ENCODE measurements at regions not wholly inside any gene's neighbourhood (a gene's known extent, or its start where the extent isn't known, plus 50 kb on each side); places are given as distances from the start of the nearest gene placed in this dataset.

DNA sequence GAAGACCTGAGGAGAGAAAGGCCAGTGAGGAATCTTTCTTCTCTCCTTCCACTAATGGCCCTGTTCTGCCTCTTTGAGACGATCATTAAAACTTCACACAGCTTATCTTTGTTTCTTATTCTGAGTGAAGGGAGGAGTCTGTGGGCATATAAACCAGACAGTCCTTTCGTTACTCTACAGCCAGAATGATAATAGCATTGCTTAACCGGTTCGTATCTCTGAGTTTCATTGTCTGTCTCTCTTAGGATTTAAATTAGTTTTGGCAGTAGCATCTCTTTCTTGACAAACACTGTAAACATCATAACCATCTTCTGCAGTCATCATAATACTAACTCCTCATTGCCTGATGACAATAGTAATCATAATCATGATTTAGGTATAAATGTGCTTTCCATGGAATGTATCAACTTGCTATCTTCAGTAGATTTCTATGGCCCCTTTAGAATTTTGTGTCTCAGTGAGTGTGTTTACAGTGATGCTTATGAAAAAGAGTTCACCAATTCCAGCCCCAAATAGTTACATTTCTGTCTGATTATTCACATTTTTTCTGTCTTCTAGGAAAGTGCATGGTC lies 618.8 kb upstream of the KLF4 start:
- WGBS: 84% methylated on average over 4 of the region's 4 CpGs
- TF ChIP-seq, protein P1, sequence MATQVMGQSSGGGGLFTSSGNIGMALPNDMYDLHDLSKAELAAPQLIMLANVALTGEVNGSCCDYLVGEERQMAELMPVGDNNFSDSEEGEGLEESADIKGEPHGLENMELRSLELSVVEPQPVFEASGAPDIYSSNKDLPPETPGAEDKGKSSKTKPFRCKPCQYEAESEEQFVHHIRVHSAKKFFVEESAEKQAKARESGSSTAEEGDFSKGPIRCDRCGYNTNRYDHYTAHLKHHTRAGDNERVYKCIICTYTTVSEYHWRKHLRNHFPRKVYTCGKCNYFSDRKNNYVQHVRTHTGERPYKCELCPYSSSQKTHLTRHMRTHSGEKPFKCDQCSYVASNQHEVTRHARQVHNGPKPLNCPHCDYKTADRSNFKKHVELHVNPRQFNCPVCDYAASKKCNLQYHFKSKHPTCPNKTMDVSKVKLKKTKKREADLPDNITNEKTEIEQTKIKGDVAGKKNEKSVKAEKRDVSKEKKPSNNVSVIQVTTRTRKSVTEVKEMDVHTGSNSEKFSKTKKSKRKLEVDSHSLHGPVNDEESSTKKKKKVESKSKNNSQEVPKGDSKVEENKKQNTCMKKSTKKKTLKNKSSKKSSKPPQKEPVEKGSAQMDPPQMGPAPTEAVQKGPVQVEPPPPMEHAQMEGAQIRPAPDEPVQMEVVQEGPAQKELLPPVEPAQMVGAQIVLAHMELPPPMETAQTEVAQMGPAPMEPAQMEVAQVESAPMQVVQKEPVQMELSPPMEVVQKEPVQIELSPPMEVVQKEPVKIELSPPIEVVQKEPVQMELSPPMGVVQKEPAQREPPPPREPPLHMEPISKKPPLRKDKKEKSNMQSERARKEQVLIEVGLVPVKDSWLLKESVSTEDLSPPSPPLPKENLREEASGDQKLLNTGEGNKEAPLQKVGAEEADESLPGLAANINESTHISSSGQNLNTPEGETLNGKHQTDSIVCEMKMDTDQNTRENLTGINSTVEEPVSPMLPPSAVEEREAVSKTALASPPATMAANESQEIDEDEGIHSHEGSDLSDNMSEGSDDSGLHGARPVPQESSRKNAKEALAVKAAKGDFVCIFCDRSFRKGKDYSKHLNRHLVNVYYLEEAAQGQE (IDR thresholded peaks at IDR 0.05): no peak
- TF ChIP-seq FOXA2 (IDR thresholded peaks at IDR 0.05) (no peak), GABPA (IDR thresholded peaks at IDR 0.05 in 1 of 2, conservative IDR thresholded peaks at IDR 0.05 in 1 of 2) (no peak), YY1 (IDR thresholded peaks at IDR 0.05) (no peak), NR2F2 (IDR thresholded peaks at IDR 0.05) (no peak), RXRA (IDR thresholded peaks at IDR 0.05) (no peak), RAD21 (IDR thresholded peaks at IDR 0.05) (no peak), HNF4A (conservative IDR thresholded peaks at IDR 0.05) (no peak), FOXA1 (IDR thresholded peaks at IDR 0.05) (no peak), SP1 (IDR thresholded peaks at IDR 0.05) (no peak), JUND (IDR thresholded peaks at IDR 0.05) (no peak), HNF4G (IDR thresholded peaks at IDR 0.05) (no peak), EGR1 (IDR thresholded peaks at IDR 0.05; ENCODE audit: low read depth in 2 of 2) (no peak), TAF1 (conservative IDR thresholded peaks at IDR 0.05) (no peak)
- TF ChIP-seq, protein P2, sequence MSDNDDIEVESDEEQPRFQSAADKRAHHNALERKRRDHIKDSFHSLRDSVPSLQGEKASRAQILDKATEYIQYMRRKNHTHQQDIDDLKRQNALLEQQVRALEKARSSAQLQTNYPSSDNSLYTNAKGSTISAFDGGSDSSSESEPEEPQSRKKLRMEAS (IDR thresholded peaks at IDR 0.05): no peak
- TF ChIP-seq, protein P3, sequence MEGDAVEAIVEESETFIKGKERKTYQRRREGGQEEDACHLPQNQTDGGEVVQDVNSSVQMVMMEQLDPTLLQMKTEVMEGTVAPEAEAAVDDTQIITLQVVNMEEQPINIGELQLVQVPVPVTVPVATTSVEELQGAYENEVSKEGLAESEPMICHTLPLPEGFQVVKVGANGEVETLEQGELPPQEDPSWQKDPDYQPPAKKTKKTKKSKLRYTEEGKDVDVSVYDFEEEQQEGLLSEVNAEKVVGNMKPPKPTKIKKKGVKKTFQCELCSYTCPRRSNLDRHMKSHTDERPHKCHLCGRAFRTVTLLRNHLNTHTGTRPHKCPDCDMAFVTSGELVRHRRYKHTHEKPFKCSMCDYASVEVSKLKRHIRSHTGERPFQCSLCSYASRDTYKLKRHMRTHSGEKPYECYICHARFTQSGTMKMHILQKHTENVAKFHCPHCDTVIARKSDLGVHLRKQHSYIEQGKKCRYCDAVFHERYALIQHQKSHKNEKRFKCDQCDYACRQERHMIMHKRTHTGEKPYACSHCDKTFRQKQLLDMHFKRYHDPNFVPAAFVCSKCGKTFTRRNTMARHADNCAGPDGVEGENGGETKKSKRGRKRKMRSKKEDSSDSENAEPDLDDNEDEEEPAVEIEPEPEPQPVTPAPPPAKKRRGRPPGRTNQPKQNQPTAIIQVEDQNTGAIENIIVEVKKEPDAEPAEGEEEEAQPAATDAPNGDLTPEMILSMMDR (IDR thresholded peaks at IDR 0.05; ENCODE audit: low read depth, low read length, missing input control): no peak
- TF ChIP-seq, protein P4, sequence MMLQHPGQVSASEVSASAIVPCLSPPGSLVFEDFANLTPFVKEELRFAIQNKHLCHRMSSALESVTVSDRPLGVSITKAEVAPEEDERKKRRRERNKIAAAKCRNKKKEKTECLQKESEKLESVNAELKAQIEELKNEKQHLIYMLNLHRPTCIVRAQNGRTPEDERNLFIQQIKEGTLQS (IDR thresholded peaks at IDR 0.05): no peak
- TF ChIP-seq, protein P5, sequence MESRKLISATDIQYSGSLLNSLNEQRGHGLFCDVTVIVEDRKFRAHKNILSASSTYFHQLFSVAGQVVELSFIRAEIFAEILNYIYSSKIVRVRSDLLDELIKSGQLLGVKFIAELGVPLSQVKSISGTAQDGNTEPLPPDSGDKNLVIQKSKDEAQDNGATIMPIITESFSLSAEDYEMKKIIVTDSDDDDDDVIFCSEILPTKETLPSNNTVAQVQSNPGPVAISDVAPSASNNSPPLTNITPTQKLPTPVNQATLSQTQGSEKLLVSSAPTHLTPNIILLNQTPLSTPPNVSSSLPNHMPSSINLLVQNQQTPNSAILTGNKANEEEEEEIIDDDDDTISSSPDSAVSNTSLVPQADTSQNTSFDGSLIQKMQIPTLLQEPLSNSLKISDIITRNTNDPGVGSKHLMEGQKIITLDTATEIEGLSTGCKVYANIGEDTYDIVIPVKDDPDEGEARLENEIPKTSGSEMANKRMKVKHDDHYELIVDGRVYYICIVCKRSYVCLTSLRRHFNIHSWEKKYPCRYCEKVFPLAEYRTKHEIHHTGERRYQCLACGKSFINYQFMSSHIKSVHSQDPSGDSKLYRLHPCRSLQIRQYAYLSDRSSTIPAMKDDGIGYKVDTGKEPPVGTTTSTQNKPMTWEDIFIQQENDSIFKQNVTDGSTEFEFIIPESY (IDR thresholded peaks at IDR 0.05): no peak
- Histone ChIP-seq H3K36me3 (ENCODE audit: control insufficient read depth in 4 of 4, insufficient read depth in 3 of 4, low read depth in 1 of 4, low read length in 3 of 4) (no peaks in the 10 kb centered on the region), H3K4me3 (ENCODE audit: low read depth in 1 of 3, low read length in 3 of 3) (no peak overlapping the region), H3K9me3 (ENCODE audit: control insufficient read depth in 4 of 4, low read length in 3 of 4) (no peaks in the 10 kb centered on the region), H3K27ac (ENCODE audit: low read depth in 1 of 2, low read length in 2 of 2) (no peak overlapping the region), H3K9ac (ENCODE audit: low read depth in 1 of 2, low read length in 2 of 2) (no peak overlapping the region), H3K4me1 (ENCODE audit: control insufficient read depth in 4 of 4, insufficient read depth in 4 of 4, low read length in 3 of 4) (peaks cover 0 to 5% (median 0%) of the 10 kb centered on the region in 4 donors), H3K27me3 (ENCODE audit: control insufficient read depth in 4 of 4, insufficient read depth in 4 of 4, low read length in 3 of 4) (no peaks in the 10 kb centered on the region)
- no peak for DNase-seq (ENCODE audit: low spot score)
